ENCODE measurements at regions not wholly inside any gene's neighbourhood (a gene's known extent, or its start where the extent isn't known, plus 50 kb on each side); places are given as distances from the start of the nearest gene placed in this dataset.

GRCh38 chr5:5666369-5666768 is 243.9 kb downstream of the ICE1 start:
- no peaks in the 10 kb centered on the region for H3K4me1 Mint-ChIP-seq (ENCODE audit: low read depth)
- CTCF ChIA-PET: no interaction called here
- intact Hi-C loops (cut with micrococcal nuclease): no loop called here
- H3K36me3 Mint-ChIP-seq (ENCODE audit: low read depth): no peaks in the 10 kb centered on the region
- no peaks in the 10 kb centered on the region for H3K9me3 Mint-ChIP-seq
- H3K4me3 Mint-ChIP-seq: no peak overlapping the region
- H3K27me3 Mint-ChIP-seq (ENCODE audit: low read depth): peaks cover 12% of the 10 kb centered on the region
- no peak for DNase-seq
- H3K27ac Mint-ChIP-seq: no peak overlapping the region

DNA sequence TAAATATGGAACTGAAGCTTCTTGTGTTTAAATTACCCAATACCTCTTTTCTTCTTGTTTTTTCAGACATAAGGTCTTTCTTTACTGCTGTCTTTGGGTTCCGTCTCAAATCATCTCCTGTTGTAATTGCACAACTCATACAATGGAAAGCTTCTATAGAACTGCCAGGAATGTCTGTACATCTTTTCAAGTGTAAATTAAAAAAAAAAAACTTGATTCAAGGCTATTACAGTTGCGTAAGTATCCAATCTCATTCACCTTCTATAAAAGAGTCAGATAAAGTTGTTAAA is 243.5 kb downstream of the ICE1 start:
- Mint-ChIP-seq H3K27ac (no peak overlapping the region), H3K9me3 (no peaks in the 10 kb centered on the region), H3K4me3 (no peak overlapping the region), H3K36me3 (ENCODE audit: low read depth) (no peaks in the 10 kb centered on the region), H3K27me3 (ENCODE audit: low read depth) (peaks cover 12% of the 10 kb centered on the region), H3K4me1 (ENCODE audit: low read depth) (no peaks in the 10 kb centered on the region)
- intact Hi-C loops (cut with micrococcal nuclease): no loop called here
- CTCF ChIA-PET: no interaction called here
- DNase-seq: no peak

DNA sequence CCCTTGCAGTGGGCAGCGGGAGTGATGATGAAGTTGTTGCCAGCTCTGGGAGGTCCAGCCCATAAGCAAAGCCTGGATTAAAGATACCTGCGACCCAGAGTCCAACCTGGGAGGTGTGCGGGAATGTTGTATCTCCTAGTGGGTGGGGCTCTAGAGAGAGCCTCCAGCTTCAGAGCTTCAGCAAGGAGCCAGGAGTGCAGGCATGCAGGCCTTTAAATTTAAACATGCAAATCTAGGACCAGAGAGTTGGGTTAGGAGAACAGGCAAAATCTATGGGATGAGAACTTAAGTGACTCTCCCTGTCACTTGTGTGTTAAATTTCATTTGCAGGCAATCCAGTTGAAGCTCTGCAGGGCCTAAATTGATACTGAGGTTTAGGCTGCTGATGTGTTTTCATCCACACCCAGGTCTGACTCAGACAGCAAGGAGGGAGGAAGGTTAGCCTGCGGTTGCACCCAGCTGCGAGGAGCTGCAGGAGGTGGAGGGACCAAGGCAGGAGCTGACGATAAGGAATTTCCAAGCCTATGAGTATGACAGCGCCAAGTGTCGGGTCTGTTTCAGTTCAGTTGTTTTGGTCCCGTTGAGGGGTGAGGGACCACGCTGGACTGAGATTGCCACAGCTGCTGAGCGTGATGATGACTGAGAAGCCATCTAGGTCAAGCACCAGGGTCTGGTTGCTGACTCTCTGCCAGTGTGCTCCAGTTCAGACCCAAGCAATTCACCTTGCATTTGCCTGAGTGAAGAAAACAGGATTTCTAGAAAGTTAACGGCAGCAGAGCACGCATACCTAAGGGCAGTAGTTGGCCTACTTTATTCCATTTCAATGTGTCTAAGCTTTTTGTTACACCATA is 243.0 kb downstream of the ICE1 start:
- H3K27me3 Mint-ChIP-seq (ENCODE audit: low read depth): peaks cover 12% of the 10 kb centered on the region
- no peaks in the 10 kb centered on the region for H3K9me3 Mint-ChIP-seq
- H3K4me1 Mint-ChIP-seq (ENCODE audit: low read depth): no peaks in the 10 kb centered on the region
- no peak overlapping the region for H3K4me3 Mint-ChIP-seq
- H3K36me3 Mint-ChIP-seq (ENCODE audit: low read depth): no peaks in the 10 kb centered on the region
- no peak for DNase-seq
- intact Hi-C loops (cut with micrococcal nuclease): no loop called here
- no peak overlapping the region for H3K27ac Mint-ChIP-seq
- CTCF ChIA-PET: no interaction called here

DNA sequence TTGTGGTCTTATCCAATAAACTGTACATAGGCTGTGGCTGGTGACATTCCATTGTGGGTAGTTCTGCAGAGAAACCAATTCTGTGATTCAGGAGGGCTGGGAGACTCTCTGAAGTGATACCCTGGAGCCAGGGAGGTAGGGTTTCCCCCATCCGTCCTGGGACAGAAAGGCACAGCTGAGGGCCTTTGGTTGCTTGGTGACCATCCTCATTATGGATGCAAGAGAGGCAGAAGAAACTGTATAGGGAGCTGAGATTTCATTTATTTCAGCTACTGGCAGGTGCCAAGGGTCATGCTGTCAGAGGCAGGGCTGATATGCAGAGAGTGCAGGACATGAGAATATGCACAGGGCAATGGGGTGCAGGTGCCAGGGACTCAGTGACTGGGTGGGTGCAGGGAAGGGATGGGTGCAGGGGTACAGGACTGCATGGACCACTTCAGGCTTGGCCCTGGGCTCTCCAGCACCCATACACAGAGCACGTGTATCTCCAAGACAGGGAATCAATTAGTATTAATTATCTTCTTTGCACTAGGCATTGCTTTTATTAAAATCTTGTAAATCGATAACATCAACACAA is 236.5 kb downstream of the ICE1 start:
- peaks cover 30% of the 10 kb centered on the region for H3K27me3 Mint-ChIP-seq (ENCODE audit: low read depth)
- no peak overlapping the region for H3K27ac Mint-ChIP-seq
- no peaks in the 10 kb centered on the region for H3K9me3 Mint-ChIP-seq
- no peak overlapping the region for H3K4me3 Mint-ChIP-seq
- DNase-seq: no peak
- intact Hi-C loops (cut with micrococcal nuclease): loop anchor here (1.0 kb wide), 1 partner anchor 23 kb away; no protein-coding TSS in a partner anchor
- H3K36me3 Mint-ChIP-seq (ENCODE audit: low read depth): no peaks in the 10 kb centered on the region
- CTCF ChIA-PET: no interaction called here
- no peaks in the 10 kb centered on the region for H3K4me1 Mint-ChIP-seq (ENCODE audit: low read depth)

DNA sequence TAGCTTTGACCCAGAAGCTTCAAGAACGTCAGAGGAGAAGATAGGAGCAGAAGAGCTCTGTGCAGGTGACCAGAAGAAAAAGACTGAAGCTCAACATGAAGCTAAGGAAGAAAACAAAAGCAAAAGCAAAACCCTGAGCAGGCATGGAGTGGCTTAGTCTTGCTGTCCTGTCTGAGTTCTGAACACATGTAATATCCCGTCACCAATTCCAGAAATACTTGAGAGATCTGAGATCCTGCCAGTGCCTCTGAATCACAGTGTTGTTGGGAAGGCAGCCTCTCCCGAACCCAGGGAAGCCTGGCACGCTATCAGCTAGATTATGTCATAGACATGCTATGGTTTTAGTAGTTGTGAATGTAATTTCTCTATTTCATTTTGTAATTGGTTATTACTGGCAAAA is 235.7 kb downstream of the ICE1 start:
- H3K4me1 Mint-ChIP-seq (ENCODE audit: low read depth): no peaks in the 10 kb centered on the region
- H3K27me3 Mint-ChIP-seq (ENCODE audit: low read depth): peaks cover 28% of the 10 kb centered on the region
- no peaks in the 10 kb centered on the region for H3K36me3 Mint-ChIP-seq (ENCODE audit: low read depth)
- no peak overlapping the region for H3K4me3 Mint-ChIP-seq
- CTCF ChIA-PET: no interaction called here
- H3K27ac Mint-ChIP-seq: no peak overlapping the region
- intact Hi-C loops (cut with micrococcal nuclease): loop anchor here (1.0 kb wide), 1 partner anchor 24 kb away; no protein-coding TSS in a partner anchor
- no peak for DNase-seq
- H3K9me3 Mint-ChIP-seq: no peaks in the 10 kb centered on the region

- no peaks in the 10 kb centered on the region for H3K4me1 Mint-ChIP-seq (ENCODE audit: low read depth)
- no peak for DNase-seq
- peaks cover 10% of the 10 kb centered on the region for H3K27me3 Mint-ChIP-seq (ENCODE audit: low read depth)
- no peak overlapping the region for H3K27ac Mint-ChIP-seq
- H3K4me3 Mint-ChIP-seq: no peak overlapping the region
- H3K9me3 Mint-ChIP-seq: peaks cover 2% of the 10 kb centered on the region
- H3K36me3 Mint-ChIP-seq (ENCODE audit: low read depth): no peaks in the 10 kb centered on the region
- intact Hi-C loops (cut with micrococcal nuclease): no loop called here
- CTCF ChIA-PET: no interaction called here
Observed at GRCh38 chr5:5652181-5652580, 229.7 kb downstream of the ICE1 start.

- H3K9me3 Mint-ChIP-seq: peaks cover 2% of the 10 kb centered on the region
- intact Hi-C loops (cut with micrococcal nuclease): no loop called here
- H3K36me3 Mint-ChIP-seq (ENCODE audit: low read depth): no peaks in the 10 kb centered on the region
- no peak overlapping the region for H3K27ac Mint-ChIP-seq
- no peaks in the 10 kb centered on the region for H3K4me1 Mint-ChIP-seq (ENCODE audit: low read depth)
- no peak overlapping the region for H3K4me3 Mint-ChIP-seq
- CTCF ChIA-PET: no interaction called here
- peaks cover 6% of the 10 kb centered on the region for H3K27me3 Mint-ChIP-seq (ENCODE audit: low read depth)
- no peak for DNase-seq
Observed at GRCh38 chr5:5650949-5651348, 228.5 kb downstream of the ICE1 start.

GRCh38 chr5:5650242-5650641 is 227.8 kb downstream of the ICE1 start:
- CTCF ChIA-PET: no interaction called here
- H3K4me3 Mint-ChIP-seq: no peak overlapping the region
- no peaks in the 10 kb centered on the region for H3K36me3 Mint-ChIP-seq (ENCODE audit: low read depth)
- H3K9me3 Mint-ChIP-seq: peaks cover 2% of the 10 kb centered on the region
- no peaks in the 10 kb centered on the region for H3K4me1 Mint-ChIP-seq (ENCODE audit: low read depth)
- H3K27me3 Mint-ChIP-seq (ENCODE audit: low read depth): peaks cover 3% of the 10 kb centered on the region
- no peak overlapping the region for H3K27ac Mint-ChIP-seq
- DNase-seq: no peak
- intact Hi-C loops (cut with micrococcal nuclease): no loop called here

DNA sequence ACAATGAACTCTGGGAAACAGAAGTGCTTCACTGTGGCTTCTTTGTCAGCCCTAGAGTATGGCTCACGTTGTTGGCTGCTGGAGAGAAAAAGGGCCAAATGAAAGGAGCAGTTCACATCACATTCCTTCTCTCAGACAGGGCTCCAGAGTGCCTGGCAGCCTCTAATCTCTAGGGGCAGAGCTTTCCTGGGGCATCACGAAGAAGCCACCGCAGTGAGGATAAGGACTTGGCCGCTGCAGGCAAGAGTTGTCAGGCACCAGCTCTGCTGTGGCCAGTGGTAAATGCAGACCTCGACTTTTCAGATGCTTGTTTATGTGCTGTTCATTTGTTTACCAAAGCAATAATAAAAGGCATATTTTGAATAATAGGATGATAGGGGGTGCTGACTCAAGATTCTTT is 227.2 kb downstream of the ICE1 start:
- no peaks in the 10 kb centered on the region for H3K4me1 Mint-ChIP-seq (ENCODE audit: low read depth)
- H3K36me3 Mint-ChIP-seq (ENCODE audit: low read depth): no peaks in the 10 kb centered on the region
- CTCF ChIA-PET: no interaction called here
- no peak for DNase-seq
- peaks cover 2% of the 10 kb centered on the region for H3K9me3 Mint-ChIP-seq
- intact Hi-C loops (cut with micrococcal nuclease): no loop called here
- H3K4me3 Mint-ChIP-seq: no peak overlapping the region
- H3K27ac Mint-ChIP-seq: no peak overlapping the region
- peaks cover 3% of the 10 kb centered on the region for H3K27me3 Mint-ChIP-seq (ENCODE audit: low read depth)

- Mint-ChIP-seq H3K9me3 (peaks cover 2% of the 10 kb centered on the region), H3K4me1 (ENCODE audit: low read depth) (no peaks in the 10 kb centered on the region), H3K27ac (no peak overlapping the region), H3K27me3 (ENCODE audit: low read depth) (peaks cover 3% of the 10 kb centered on the region), H3K4me3 (no peak overlapping the region), H3K36me3 (ENCODE audit: low read depth) (no peaks in the 10 kb centered on the region)
- intact Hi-C loops (cut with micrococcal nuclease): no loop called here
- CTCF ChIA-PET: no interaction called here
- no peak for DNase-seq
Observed at GRCh38 chr5:5648694-5649093, 226.2 kb downstream of the ICE1 start.

DNA sequence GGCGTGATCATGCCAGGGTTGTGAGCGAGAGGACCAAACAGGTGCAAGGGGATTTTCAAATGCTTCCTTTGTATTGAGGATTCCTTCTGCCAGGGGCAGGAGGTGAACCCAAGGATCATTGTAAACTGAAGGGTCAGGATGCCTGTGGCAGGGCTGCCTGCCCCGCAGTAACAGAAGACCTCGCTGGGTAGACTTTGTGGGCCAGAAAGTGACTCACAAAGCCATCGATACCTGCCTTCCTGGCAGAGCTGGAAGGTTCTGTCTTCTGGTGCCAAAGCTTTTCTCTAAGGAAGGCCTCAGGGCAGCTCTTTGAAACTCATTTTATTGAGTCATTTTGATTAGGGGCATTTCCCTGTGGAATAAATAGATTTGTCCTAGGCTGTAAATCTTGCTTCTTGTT is 223.4 kb downstream of the ICE1 start:
- CTCF ChIA-PET: interaction anchor here (0.6 kb wide), 1 partner anchor 220 kb away, joined by 7 read pairs; no protein-coding TSS in a partner anchor
- DNase-seq: no peak
- Mint-ChIP-seq H3K27me3 (ENCODE audit: low read depth) (peaks cover 4% of the 10 kb centered on the region), H3K36me3 (ENCODE audit: low read depth) (no peaks in the 10 kb centered on the region), H3K9me3 (no peaks in the 10 kb centered on the region), H3K27ac (no peak overlapping the region), H3K4me3 (no peak overlapping the region), H3K4me1 (ENCODE audit: low read depth) (no peaks in the 10 kb centered on the region)
- intact Hi-C loops (cut with micrococcal nuclease): no loop called here

GRCh38 chr5:5645198-5645597 is 222.7 kb downstream of the ICE1 start:
- no peak overlapping the region for H3K4me3 Mint-ChIP-seq

GRCh38 chr5:5644249-5644648 is 221.8 kb downstream of the ICE1 start:
- Mint-ChIP-seq H3K27ac (no peak overlapping the region), H3K27me3 (ENCODE audit: low read depth) (peaks cover 7% of the 10 kb centered on the region), H3K4me3 (no peak overlapping the region), H3K36me3 (ENCODE audit: low read depth) (no peaks in the 10 kb centered on the region), H3K9me3 (no peaks in the 10 kb centered on the region), H3K4me1 (ENCODE audit: low read depth) (no peaks in the 10 kb centered on the region)
- CTCF ChIA-PET: no interaction called here
- DNase-seq: no peak
- intact Hi-C loops (cut with micrococcal nuclease): no loop called here

More at GRCh38 chr5:5645198-5645597, 222.7 kb downstream of the ICE1 start:
- intact Hi-C loops (cut with micrococcal nuclease): no loop called here
- Mint-ChIP-seq H3K27me3 (ENCODE audit: low read depth) (peaks cover 7% of the 10 kb centered on the region), H3K4me1 (ENCODE audit: low read depth) (no peaks in the 10 kb centered on the region), H3K9me3 (no peaks in the 10 kb centered on the region), H3K27ac (no peak overlapping the region), H3K36me3 (ENCODE audit: low read depth) (no peaks in the 10 kb centered on the region)
- no peak for DNase-seq
- CTCF ChIA-PET: interaction anchor here (0.6 kb wide), 1 partner anchor 221 kb away, joined by 7 read pairs; no protein-coding TSS in a partner anchor
